ENCODE measurements at regions not wholly inside any gene's neighbourhood (a gene's known extent, or its start where the extent isn't known, plus 50 kb on each side); places are given as distances from the start of the nearest gene placed in this dataset.

DNA sequence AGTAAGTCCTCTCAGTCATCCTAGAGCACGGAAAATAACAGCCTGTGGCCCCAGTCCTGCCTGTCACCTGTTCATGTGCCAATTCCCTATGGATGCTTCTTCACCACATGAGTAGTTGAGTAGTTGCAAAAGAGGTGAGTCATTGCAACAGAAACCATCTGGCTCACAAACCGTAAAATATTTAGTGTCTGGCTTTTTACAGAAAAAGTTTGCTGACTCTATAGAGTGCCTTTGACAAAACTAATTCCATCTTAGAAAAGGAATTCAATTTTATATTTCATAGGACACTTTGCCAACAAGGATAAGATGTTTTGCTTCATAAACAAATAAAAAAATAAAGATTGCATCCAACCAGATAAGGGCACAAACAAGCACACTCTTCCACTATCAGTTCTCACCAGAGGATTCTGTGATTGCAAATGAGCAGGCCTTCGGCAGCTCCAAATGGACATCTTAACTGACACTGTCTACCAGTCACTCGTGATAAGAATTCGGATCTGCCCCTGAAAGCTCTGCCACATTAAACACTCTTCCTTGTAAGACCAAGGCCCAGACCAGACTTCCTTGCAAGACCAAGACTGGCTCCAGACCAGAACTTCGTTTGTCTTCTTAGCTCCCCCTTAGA is 242.7 kb upstream of the SEMA3C start (continued):
- no peak for TF ChIP-seq ELF4 (CRISPR knock-in tag; IDR thresholded peaks at IDR 0.05; ENCODE audit: low read depth)
- TF ChIP-seq, protein P1, sequence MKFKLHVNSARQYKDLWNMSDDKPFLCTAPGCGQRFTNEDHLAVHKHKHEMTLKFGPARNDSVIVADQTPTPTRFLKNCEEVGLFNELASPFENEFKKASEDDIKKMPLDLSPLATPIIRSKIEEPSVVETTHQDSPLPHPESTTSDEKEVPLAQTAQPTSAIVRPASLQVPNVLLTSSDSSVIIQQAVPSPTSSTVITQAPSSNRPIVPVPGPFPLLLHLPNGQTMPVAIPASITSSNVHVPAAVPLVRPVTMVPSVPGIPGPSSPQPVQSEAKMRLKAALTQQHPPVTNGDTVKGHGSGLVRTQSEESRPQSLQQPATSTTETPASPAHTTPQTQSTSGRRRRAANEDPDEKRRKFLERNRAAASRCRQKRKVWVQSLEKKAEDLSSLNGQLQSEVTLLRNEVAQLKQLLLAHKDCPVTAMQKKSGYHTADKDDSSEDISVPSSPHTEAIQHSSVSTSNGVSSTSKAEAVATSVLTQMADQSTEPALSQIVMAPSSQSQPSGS (CRISPR knock-in tag; IDR thresholded peaks at IDR 0.05; ENCODE audit: borderline replicate concordance, low read depth) = no peak
- TF ChIP-seq, protein P2, sequence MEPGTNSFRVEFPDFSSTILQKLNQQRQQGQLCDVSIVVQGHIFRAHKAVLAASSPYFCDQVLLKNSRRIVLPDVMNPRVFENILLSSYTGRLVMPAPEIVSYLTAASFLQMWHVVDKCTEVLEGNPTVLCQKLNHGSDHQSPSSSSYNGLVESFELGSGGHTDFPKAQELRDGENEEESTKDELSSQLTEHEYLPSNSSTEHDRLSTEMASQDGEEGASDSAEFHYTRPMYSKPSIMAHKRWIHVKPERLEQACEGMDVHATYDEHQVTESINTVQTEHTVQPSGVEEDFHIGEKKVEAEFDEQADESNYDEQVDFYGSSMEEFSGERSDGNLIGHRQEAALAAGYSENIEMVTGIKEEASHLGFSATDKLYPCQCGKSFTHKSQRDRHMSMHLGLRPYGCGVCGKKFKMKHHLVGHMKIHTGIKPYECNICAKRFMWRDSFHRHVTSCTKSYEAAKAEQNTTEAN (CRISPR knock-in tag; IDR thresholded peaks at IDR 0.05) = no peak
- TF ChIP-seq ETV6 (CRISPR knock-in tag; IDR thresholded peaks at IDR 0.05) = no peak
- TF ChIP-seq GRHL2 (CRISPR knock-in tag; IDR thresholded peaks at IDR 0.05; ENCODE audit: insufficient replicate concordance, severe bottlenecking) = no peak
- TF ChIP-seq ZNF138 (CRISPR knock-in tag; conservative IDR thresholded peaks at IDR 0.05) = no peak
- no peak for TF ChIP-seq ZNF263 (CRISPR knock-in tag; IDR thresholded peaks at IDR 0.05; ENCODE audit: low read depth)
- TF ChIP-seq MXD4 (CRISPR knock-in tag; IDR thresholded peaks at IDR 0.05; ENCODE audit: borderline replicate concordance) = no peak
- TF ChIP-seq GTF2I (CRISPR knock-in tag; conservative IDR thresholded peaks at IDR 0.05) = no peak

DNA sequence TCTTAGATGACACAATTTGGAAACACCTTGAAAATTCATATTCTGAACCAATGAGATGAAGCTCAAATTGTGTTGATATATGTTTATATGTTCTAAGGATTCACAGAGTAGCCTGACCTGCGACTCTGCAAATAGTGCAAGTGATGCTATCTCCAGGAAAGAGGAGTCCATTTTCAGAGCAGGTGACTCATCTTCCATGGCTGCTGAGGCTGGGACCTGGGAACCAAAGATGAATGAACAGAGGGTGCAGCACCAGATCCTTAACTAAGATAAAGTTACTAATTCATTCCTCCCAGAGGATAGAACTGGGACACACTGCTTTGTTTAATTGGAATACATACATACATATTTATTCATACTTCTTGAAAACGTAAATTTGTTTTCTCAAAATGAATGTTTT is 240.6 kb upstream of the SEMA3C start:
- H3K4me3 Mint-ChIP-seq = no peak overlapping the region
- TF ChIP-seq SOX15 (CRISPR knock-in tag; IDR thresholded peaks at IDR 0.05) (no peak), ETV6 (CRISPR knock-in tag; IDR thresholded peaks at IDR 0.05) (no peak), JAZF1 (CRISPR knock-in tag; IDR thresholded peaks at IDR 0.05) (no peak), ATF1 (CRISPR knock-in tag; IDR thresholded peaks at IDR 0.05) (no peak), NFATC4 (CRISPR knock-in tag; IDR thresholded peaks at IDR 0.05) (no peak), ZNF219 (CRISPR knock-in tag; IDR thresholded peaks at IDR 0.05; ENCODE audit: borderline replicate concordance) (no peak), GRHL2 (CRISPR knock-in tag; IDR thresholded peaks at IDR 0.05; ENCODE audit: insufficient replicate concordance, severe bottlenecking) (no peak), SMAD3 (CRISPR knock-in tag; IDR thresholded peaks at IDR 0.05; ENCODE audit: borderline replicate concordance) (no peak)
- TF ChIP-seq, protein P3, sequence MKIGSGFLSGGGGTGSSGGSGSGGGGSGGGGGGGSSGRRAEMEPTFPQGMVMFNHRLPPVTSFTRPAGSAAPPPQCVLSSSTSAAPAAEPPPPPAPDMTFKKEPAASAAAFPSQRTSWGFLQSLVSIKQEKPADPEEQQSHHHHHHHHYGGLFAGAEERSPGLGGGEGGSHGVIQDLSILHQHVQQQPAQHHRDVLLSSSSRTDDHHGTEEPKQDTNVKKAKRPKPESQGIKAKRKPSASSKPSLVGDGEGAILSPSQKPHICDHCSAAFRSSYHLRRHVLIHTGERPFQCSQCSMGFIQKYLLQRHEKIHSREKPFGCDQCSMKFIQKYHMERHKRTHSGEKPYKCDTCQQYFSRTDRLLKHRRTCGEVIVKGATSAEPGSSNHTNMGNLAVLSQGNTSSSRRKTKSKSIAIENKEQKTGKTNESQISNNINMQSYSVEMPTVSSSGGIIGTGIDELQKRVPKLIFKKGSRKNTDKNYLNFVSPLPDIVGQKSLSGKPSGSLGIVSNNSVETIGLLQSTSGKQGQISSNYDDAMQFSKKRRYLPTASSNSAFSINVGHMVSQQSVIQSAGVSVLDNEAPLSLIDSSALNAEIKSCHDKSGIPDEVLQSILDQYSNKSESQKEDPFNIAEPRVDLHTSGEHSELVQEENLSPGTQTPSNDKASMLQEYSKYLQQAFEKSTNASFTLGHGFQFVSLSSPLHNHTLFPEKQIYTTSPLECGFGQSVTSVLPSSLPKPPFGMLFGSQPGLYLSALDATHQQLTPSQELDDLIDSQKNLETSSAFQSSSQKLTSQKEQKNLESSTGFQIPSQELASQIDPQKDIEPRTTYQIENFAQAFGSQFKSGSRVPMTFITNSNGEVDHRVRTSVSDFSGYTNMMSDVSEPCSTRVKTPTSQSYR (CRISPR knock-in tag; IDR thresholded peaks at IDR 0.05) = no peak
- H3K36me3 Mint-ChIP-seq = no peaks in the 10 kb centered on the region
- H3K27ac Mint-ChIP-seq = no peak overlapping the region
- peaks cover 5% of the 10 kb centered on the region for H3K27me3 Mint-ChIP-seq (ENCODE audit: low read depth)
- peaks cover 39% of the 10 kb centered on the region for H3K4me1 Mint-ChIP-seq
- no peak for DNase-seq (ENCODE audit: low spot score)
- H3K9me3 Mint-ChIP-seq = no peaks in the 10 kb centered on the region
- no peak for ATAC-seq
- ChIA-PET CTCF (no interaction called here), POLR2A (no interaction called here)

DNA sequence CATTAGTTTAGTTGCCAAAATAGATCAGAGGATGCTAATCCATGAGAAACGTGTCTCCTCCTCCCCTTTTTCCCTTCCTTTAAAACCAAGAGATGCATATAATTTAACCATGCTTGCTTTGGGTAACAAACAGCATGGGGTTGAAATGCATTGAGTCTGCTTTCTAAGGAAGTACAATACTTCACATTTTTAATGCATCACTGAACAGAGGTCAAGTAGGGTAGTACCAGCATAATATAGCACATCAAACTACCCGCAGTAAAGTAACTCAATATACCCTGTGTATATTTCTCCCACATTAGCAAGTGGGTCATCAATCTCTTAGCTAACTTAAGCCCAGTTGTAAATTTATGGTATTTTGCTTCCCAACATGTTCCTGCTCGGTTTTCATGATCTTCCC is 239.3 kb upstream of the SEMA3C start:
- Mint-ChIP-seq H3K4me1 (peaks cover 47% of the 10 kb centered on the region), H3K27ac (no peak overlapping the region), H3K9me3 (no peaks in the 10 kb centered on the region), H3K36me3 (no peaks in the 10 kb centered on the region), H3K4me3 (no peak overlapping the region), H3K27me3 (ENCODE audit: low read depth) (peaks cover 5% of the 10 kb centered on the region)
- TF ChIP-seq ATF1 (CRISPR knock-in tag; IDR thresholded peaks at IDR 0.05) = no peak
- no peak for TF ChIP-seq HMGA2 (CRISPR knock-in tag; IDR thresholded peaks at IDR 0.05)
- TF ChIP-seq, protein P4, sequence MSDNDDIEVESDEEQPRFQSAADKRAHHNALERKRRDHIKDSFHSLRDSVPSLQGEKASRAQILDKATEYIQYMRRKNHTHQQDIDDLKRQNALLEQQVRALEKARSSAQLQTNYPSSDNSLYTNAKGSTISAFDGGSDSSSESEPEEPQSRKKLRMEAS (CRISPR knock-in tag; IDR thresholded peaks at IDR 0.05) = no peak
- no peak for TF ChIP-seq TCF7 (CRISPR knock-in tag; IDR thresholded peaks at IDR 0.05; ENCODE audit: low read depth)
- TF ChIP-seq, protein P5, sequence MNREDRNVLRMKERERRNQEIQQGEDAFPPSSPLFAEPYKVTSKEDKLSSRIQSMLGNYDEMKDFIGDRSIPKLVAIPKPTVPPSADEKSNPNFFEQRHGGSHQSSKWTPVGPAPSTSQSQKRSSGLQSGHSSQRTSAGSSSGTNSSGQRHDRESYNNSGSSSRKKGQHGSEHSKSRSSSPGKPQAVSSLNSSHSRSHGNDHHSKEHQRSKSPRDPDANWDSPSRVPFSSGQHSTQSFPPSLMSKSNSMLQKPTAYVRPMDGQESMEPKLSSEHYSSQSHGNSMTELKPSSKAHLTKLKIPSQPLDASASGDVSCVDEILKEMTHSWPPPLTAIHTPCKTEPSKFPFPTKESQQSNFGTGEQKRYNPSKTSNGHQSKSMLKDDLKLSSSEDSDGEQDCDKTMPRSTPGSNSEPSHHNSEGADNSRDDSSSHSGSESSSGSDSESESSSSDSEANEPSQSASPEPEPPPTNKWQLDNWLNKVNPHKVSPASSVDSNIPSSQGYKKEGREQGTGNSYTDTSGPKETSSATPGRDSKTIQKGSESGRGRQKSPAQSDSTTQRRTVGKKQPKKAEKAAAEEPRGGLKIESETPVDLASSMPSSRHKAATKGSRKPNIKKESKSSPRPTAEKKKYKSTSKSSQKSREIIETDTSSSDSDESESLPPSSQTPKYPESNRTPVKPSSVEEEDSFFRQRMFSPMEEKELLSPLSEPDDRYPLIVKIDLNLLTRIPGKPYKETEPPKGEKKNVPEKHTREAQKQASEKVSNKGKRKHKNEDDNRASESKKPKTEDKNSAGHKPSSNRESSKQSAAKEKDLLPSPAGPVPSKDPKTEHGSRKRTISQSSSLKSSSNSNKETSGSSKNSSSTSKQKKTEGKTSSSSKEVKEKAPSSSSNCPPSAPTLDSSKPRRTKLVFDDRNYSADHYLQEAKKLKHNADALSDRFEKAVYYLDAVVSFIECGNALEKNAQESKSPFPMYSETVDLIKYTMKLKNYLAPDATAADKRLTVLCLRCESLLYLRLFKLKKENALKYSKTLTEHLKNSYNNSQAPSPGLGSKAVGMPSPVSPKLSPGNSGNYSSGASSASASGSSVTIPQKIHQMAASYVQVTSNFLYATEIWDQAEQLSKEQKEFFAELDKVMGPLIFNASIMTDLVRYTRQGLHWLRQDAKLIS (CRISPR knock-in tag; IDR thresholded peaks at IDR 0.05; ENCODE audit: borderline replicate concordance) = no peak
- TF ChIP-seq PRRX2 (CRISPR knock-in tag; IDR thresholded peaks at IDR 0.05) = no peak
- TF ChIP-seq, protein P6, sequence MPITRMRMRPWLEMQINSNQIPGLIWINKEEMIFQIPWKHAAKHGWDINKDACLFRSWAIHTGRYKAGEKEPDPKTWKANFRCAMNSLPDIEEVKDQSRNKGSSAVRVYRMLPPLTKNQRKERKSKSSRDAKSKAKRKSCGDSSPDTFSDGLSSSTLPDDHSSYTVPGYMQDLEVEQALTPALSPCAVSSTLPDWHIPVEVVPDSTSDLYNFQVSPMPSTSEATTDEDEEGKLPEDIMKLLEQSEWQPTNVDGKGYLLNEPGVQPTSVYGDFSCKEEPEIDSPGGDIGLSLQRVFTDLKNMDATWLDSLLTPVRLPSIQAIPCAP (CRISPR knock-in tag; IDR thresholded peaks at IDR 0.05) = no peak
- CTCF ChIA-PET = no interaction called here
- POLR2A ChIA-PET = no interaction called here
- DNase-seq (ENCODE audit: low spot score) = no peak
- ATAC-seq = no peak
